GM12878 (cell line): ENCODE measurements at regions not wholly inside any gene's neighbourhood (a gene's known extent, or its start where the extent isn't known, plus 50 kb on each side); places are given as distances from the start of the nearest gene placed in this dataset.

Experiments
- ATAC-seq: fragments of 200-7000 bp; cut with Tn5 transposase; 3 replicates; pipeline ENCODE4 v1.9.1; 2020; ENCODE audit warnings: mild to moderate bottlenecking, moderate library complexity
- BruUV-seq: library from RNA; stranded (reverse); fragments of 400-500 nt; replicated peaks from 2 replicates; lab custom pipeline; 2021; lab: Mats Ljungman, UMichigan
- CTCF ChIA-PET: fragments of 300-600 bp; sonication (Branson Sonifier 250); formaldehyde crosslinking; extraction: SDS; loops from one replicate; lab custom pipeline; 2021; ENCODE audit warnings: inconsistent platforms; lab: Yijun Ruan, JAX
- POLR2A ChIA-PET: fragments of 350-600 bp; formaldehyde crosslinking; extraction: SDS; loops from one replicate; lab custom pipeline; 2021; ENCODE audit warnings: inconsistent platforms; lab: Charles Lee
- RAD21 ChIA-PET: fragments of 300-600 bp; sonication (Branson Sonifier 250); formaldehyde crosslinking; loops from one replicate; lab custom pipeline; 2023; ENCODE audit warnings: antibody characterized with exemption; ENCODE audit not compliant: unreplicated experiment; lab: Charles Lee
- SMC1A ChIA-PET: fragments of 300-600 bp; sonication (Branson Sonifier 250); formaldehyde crosslinking; loops from one replicate; lab custom pipeline; 2023; ENCODE audit not compliant: unreplicated experiment, uncharacterized antibody; lab: Charles Lee
- DNase-seq: peaks from one replicate; pipeline ENCODE4 v3.0.0-alpha.2; 2011; ENCODE audit warnings: low read depth, low spot score
- FAIRE-seq: peaks from 3 replicates; lab custom pipeline; 2011; peaks lifted over from hg19 to GRCh38; lab: Jason Lieb, UNC
- H2AFZ ChIP-seq: 2 replicates; pipeline ENCODE4 v1.6.0; 2011; ENCODE audit warnings: low read depth, low read length, control low read depth; ENCODE audit not compliant: control insufficient read depth
- H3K27ac ChIP-seq: 2 replicates; pipeline ENCODE4 v1.5.1; 2011; ENCODE audit warnings: control low read depth; ENCODE audit not compliant: control insufficient read depth, insufficient read depth
- H3K27me3 ChIP-seq, 2 experiments: replicated peaks in 1 of 2; 2 replicates each; pipeline versions ENCODE4 v1.6.0 to v1.6.1; 2011; ENCODE audit warnings: low read length in 1 of 2; ENCODE audit not compliant: control insufficient read depth in 2 of 2, insufficient read depth in 2 of 2
- H3K36me3 ChIP-seq, 2 experiments: 2 replicates each; pipeline ENCODE4 v1.5.1; 2011; ENCODE audit warnings: low read length in 1 of 2; ENCODE audit not compliant: control insufficient read depth in 2 of 2, insufficient read depth in 2 of 2
- H3K4me1 ChIP-seq: 2 replicates; pipeline ENCODE4 v1.6.1; 2011; ENCODE audit warnings: mild to moderate bottlenecking, low read length, moderate library complexity, mixed read lengths; ENCODE audit not compliant: control insufficient read depth, insufficient read depth
- H3K4me2 ChIP-seq: 2 replicates; pipeline ENCODE4 v1.6.0; 2011; ENCODE audit warnings: control low read depth; ENCODE audit not compliant: control insufficient read depth, insufficient read depth
- H3K4me3 ChIP-seq: fragments of 200-600 bp; sonication (generic); 2 replicates; pipeline ENCODE4 v1.5.1; 2016
- H3K79me2 ChIP-seq: 2 replicates; pipeline ENCODE4 v1.6.0; 2011; ENCODE audit warnings: low read length; ENCODE audit not compliant: control insufficient read depth, insufficient read depth
- H3K9ac ChIP-seq: 2 replicates; pipeline ENCODE4 v1.8.0; 2011; ENCODE audit warnings: low read length, control low read depth, mixed read lengths; ENCODE audit not compliant: control insufficient read depth, insufficient read depth
- H3K9me3 ChIP-seq: replicated peaks from 3 replicates; pipeline ENCODE4 v1.5.1; 2011; ENCODE audit warnings: mild to moderate bottlenecking, low read length; ENCODE audit not compliant: control insufficient read depth, insufficient read depth
- H4K20me1 ChIP-seq: 2 replicates; pipeline ENCODE4 v1.6.0; 2011; ENCODE audit not compliant: control insufficient read depth, insufficient read depth
- BCL11A ChIP-seq: IDR thresholded peaks from 2 replicates; pipeline ENCODE4 v1.6.1; 2011; ENCODE audit warnings: low read depth, low read length
- CREB1 ChIP-seq: IDR thresholded peaks from 2 replicates; pipeline ENCODE4 v1.6.1; 2012; ENCODE audit warnings: low read depth, mild to moderate bottlenecking, inconsistent platforms
- DPF2 ChIP-seq: fragments of 450-650 bp; IDR thresholded peaks from 2 replicates; pipeline ENCODE4 v1.6.1; 2017; ENCODE audit warnings: mild to moderate bottlenecking
- ELK1 ChIP-seq: IDR thresholded peaks from 2 replicates; pipeline ENCODE4 v1.6.1; 2012; ENCODE audit warnings: low read depth, low read length, improper control_type of control experiment
- MLLT1 ChIP-seq: fragments of 450-650 bp; IDR thresholded peaks from 2 replicates; pipeline ENCODE4 v1.6.1; 2016; ENCODE audit warnings: mild to moderate bottlenecking
- MTA2 ChIP-seq: fragments of 450-650 bp; IDR thresholded peaks from 2 replicates; pipeline ENCODE4 v1.6.1; 2016; ENCODE audit warnings: low read depth, mild to moderate bottlenecking, moderate library complexity
- NFYA ChIP-seq: IDR thresholded peaks from 2 replicates; pipeline ENCODE4 v1.6.1; 2011; ENCODE audit warnings: low read depth, mild to moderate bottlenecking, low read length, improper control_type of control experiment, borderline replicate concordance
- RAD21 ChIP-seq: IDR thresholded peaks from 2 replicates; pipeline ENCODE4 v1.6.1; 2011; ENCODE audit warnings: mild to moderate bottlenecking, low read depth, low read length, moderate library complexity; ENCODE audit not compliant: insufficient read depth
- SMAD1 ChIP-seq: fragments of 450-650 bp; IDR thresholded peaks from 2 replicates; pipeline ENCODE4 v1.6.1; 2018; ENCODE audit warnings: mild to moderate bottlenecking, low read depth; ENCODE audit not compliant: partially characterized antibody
- SRF ChIP-seq, 2 experiments: IDR thresholded peaks; 2 replicates each; pipeline ENCODE4 v1.6.1; 2011; ENCODE audit warnings: low read depth in 2 of 2, low read length in 2 of 2, mild to moderate bottlenecking in 1 of 2, moderate library complexity in 1 of 2
- USF1 ChIP-seq: IDR thresholded peaks from 2 replicates; pipeline ENCODE4 v1.6.1; 2011; ENCODE audit warnings: borderline replicate concordance, low read depth, mild to moderate bottlenecking, moderate library complexity, mixed read lengths, low read length; ENCODE audit not compliant: insufficient read depth; ENCODE audit errors: extremely low read length
- YBX1 ChIP-seq: fragments of 450-650 bp; IDR thresholded peaks from 2 replicates; pipeline ENCODE4 v1.6.1; 2016; ENCODE audit warnings: antibody characterized with exemption
- YY1 ChIP-seq: IDR thresholded peaks from 2 replicates; pipeline ENCODE4 v1.6.1; 2011; ENCODE audit warnings: low read depth, mild to moderate bottlenecking, low read length
- ZNF24 ChIP-seq: fragments of 450-650 bp; IDR thresholded peaks from 2 replicates; pipeline ENCODE4 v1.6.1; 2017; ENCODE audit warnings: antibody characterized with exemption, mild to moderate bottlenecking
- WGBS: methylation state at CpG from one replicate; pipeline ENCODE4 v1.1.6; 2016; ENCODE audit warnings: low lambda C conversion rate; ENCODE audit not compliant: insufficient replicate concordance, insufficient coverage; ENCODE audit errors: missing lambda C conversion rate; 5-methylcytosine and 5-hydroxymethylcytosine counted together
- in situ Hi-C: fragments of 300-500 bp; cut with MboI; formaldehyde crosslinking; loops from 9 replicates; pipeline ENCODE4 v1.14.3; 2018; ENCODE audit warnings: mixed read lengths
- intact Hi-C: fragments of 100-400 bp; cut with micrococcal nuclease; formaldehyde crosslinking; loops from one replicate; pipeline ENCODE4 v1.14.2; 2022; ENCODE audit not compliant: unreplicated experiment

- Histone ChIP-seq H2AFZ (no peak overlapping the region), H3K4me2 (no peak overlapping the region), H3K4me3 (no peak overlapping the region), H3K9ac (no peak overlapping the region), H3K27me3 (no peaks in the 10 kb centered on the region), H3K4me1 (no peaks in the 10 kb centered on the region), H3K79me2 (no peaks in the 10 kb centered on the region), H3K36me3 (no peaks in the 10 kb centered on the region), H3K27ac (no peak overlapping the region), H4K20me1 (no peaks in the 10 kb centered on the region), H3K9me3 (no peaks in the 10 kb centered on the region)
- FAIRE-seq (no peak), DNase-seq (no peak), ATAC-seq (no peak)
- intact Hi-C loops (no loop called here), in situ Hi-C loops (no loop called here)
- ChIA-PET CTCF (no interaction called here), RAD21 (no interaction called here), SMC1A (no interaction called here), POLR2A (no interaction called here)
- 22% methylated on average over 4 of the region's 4 CpGs for WGBS
- TF ChIP-seq BCL11A (no peak), SRF (IDR thresholded peaks at IDR 0.05; ENCODE audit: low read depth in 2 of 2, low read length in 2 of 2) (no peak), NFYA (no peak)
- no TSS peak for BruUV-seq
Measured at GRCh38 chr14:82657186-82657675, 1123.6 kb upstream of the SEL1L start.

GRCh38 chr14:82661258-82661657 is 1127.6 kb upstream of the SEL1L start:
- POLR2A ChIA-PET: no interaction called here
- Histone ChIP-seq H3K36me3 (no peaks in the 10 kb centered on the region), H2AFZ (no peak overlapping the region), H3K9ac (no peak overlapping the region), H3K4me2 (no peak overlapping the region), H3K27me3 (no peaks in the 10 kb centered on the region), H4K20me1 (no peaks in the 10 kb centered on the region), H3K9me3 (no peaks in the 10 kb centered on the region), H3K27ac (no peak overlapping the region), H3K4me1 (no peaks in the 10 kb centered on the region), H3K79me2 (no peaks in the 10 kb centered on the region), H3K4me3 (no peak overlapping the region)
- WGBS: 17% methylated on average over 2 of the region's 2 CpGs
- RAD21 ChIA-PET: no interaction called here
- ATAC-seq: no peak
- SMC1A ChIA-PET: no interaction called here
- CTCF ChIA-PET: no interaction called here
- in situ Hi-C loops: no loop called here
- intact Hi-C loops: no loop called here
- FAIRE-seq: no peak
- no TSS peak for BruUV-seq
- DNase-seq: no peak
- TF ChIP-seq YBX1 (no peak), CREB1 (no peak), YY1 (no peak), ELK1 (no peak), MTA2 (no peak), DPF2 (no peak), USF1 (no peak), RAD21 (no peak), MLLT1 (no peak), ZNF24 (no peak), SMAD1 (no peak)
